RWPE2 (cell line): ENCODE measurements at regions not wholly inside any gene's neighbourhood (a gene's known extent, or its start where the extent isn't known, plus 50 kb on each side); places are given as distances from the start of the nearest gene placed in this dataset.

ENCODE experiments used
- ATAC-seq: fragments of 200-7000 bp; cut with Tn5 transposase; 3 replicates; pipeline ENCODE4 v1.9.1; 2021; ENCODE audit warnings: low read depth
- DNase-seq: peaks from one replicate; pipeline ENCODE4 v3.0.0-alpha.2; 2020; ENCODE audit warnings: low spot score
- H3K27ac ChIP-seq: fragments of 450-650 bp; 2 replicates; pipeline ENCODE4 v1.5.1; 2017; ENCODE audit warnings: mild to moderate bottlenecking; ENCODE audit not compliant: poor library complexity, severe bottlenecking
- H3K27me3 ChIP-seq: fragments of 250-450 bp; sonication (Bioruptor Pico); 2 replicates; pipeline ENCODE4 v1.5.1; 2021; ENCODE audit warnings: mild to moderate bottlenecking, moderate library complexity; ENCODE audit not compliant: insufficient read depth, poor library complexity, severe bottlenecking
- H3K36me3 ChIP-seq: fragments of 250-450 bp; sonication (Bioruptor Pico); 2 replicates; pipeline ENCODE4 v1.5.1; 2020; ENCODE audit warnings: low read depth, mild to moderate bottlenecking, moderate library complexity
- H3K4me1 ChIP-seq: fragments of 250-450 bp; sonication (Bioruptor Pico); 2 replicates; pipeline ENCODE4 v1.5.1; 2021; ENCODE audit warnings: mild to moderate bottlenecking, moderate library complexity; ENCODE audit not compliant: insufficient read depth, poor library complexity, severe bottlenecking
- H3K4me3 ChIP-seq: fragments of 250-450 bp; sonication (Bioruptor Pico); 2 replicates; pipeline ENCODE4 v1.5.1; 2021; ENCODE audit warnings: mild to moderate bottlenecking, moderate library complexity; ENCODE audit not compliant: severe bottlenecking
- H3K9me3 ChIP-seq: fragments of 250-450 bp; sonication (Bioruptor Pico); 2 replicates; pipeline ENCODE4 v1.5.1; 2021; ENCODE audit warnings: mild to moderate bottlenecking, moderate library complexity; ENCODE audit not compliant: severe bottlenecking
- TF ChIP-seq, protein P1 (sequence below): fragments of 450-650 bp; IDR thresholded peaks from one replicate; pipeline ENCODE4 v1.5.1; 2017; ENCODE audit warnings: mild to moderate bottlenecking, moderate library complexity; ENCODE audit not compliant: poor library complexity, severe bottlenecking

DNA sequence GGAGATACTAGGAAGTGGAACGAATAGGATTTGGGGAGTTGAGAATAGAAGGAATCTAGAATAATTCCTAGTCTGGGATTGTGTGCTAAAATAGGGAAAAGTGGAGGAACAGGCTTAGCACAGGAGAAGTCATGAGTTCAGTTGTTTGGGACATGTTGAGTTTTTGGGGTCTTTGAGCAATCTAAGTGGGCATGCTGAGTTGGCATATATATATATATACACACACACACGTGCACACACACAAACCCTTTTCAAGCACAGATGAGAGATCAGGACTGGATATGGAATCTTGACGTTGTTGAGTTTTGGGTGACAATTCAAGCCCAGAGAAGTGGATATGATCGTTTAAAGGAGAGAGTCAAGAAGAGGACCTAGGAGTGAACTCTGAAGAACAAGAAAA, 168.2 kb upstream of the CHST9 start:
- DNase-seq, result no peak
- Histone ChIP-seq H3K9me3 (no peaks in the 10 kb centered on the region), H3K4me1 (no peaks in the 10 kb centered on the region), H3K36me3 (no peaks in the 10 kb centered on the region), H3K27me3 (peaks cover 14% of the 10 kb centered on the region), H3K27ac (no peak overlapping the region), H3K4me3 (no peak overlapping the region)
- TF ChIP-seq, protein P1, sequence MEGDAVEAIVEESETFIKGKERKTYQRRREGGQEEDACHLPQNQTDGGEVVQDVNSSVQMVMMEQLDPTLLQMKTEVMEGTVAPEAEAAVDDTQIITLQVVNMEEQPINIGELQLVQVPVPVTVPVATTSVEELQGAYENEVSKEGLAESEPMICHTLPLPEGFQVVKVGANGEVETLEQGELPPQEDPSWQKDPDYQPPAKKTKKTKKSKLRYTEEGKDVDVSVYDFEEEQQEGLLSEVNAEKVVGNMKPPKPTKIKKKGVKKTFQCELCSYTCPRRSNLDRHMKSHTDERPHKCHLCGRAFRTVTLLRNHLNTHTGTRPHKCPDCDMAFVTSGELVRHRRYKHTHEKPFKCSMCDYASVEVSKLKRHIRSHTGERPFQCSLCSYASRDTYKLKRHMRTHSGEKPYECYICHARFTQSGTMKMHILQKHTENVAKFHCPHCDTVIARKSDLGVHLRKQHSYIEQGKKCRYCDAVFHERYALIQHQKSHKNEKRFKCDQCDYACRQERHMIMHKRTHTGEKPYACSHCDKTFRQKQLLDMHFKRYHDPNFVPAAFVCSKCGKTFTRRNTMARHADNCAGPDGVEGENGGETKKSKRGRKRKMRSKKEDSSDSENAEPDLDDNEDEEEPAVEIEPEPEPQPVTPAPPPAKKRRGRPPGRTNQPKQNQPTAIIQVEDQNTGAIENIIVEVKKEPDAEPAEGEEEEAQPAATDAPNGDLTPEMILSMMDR, result no peak
- ATAC-seq, result no peak

DNA sequence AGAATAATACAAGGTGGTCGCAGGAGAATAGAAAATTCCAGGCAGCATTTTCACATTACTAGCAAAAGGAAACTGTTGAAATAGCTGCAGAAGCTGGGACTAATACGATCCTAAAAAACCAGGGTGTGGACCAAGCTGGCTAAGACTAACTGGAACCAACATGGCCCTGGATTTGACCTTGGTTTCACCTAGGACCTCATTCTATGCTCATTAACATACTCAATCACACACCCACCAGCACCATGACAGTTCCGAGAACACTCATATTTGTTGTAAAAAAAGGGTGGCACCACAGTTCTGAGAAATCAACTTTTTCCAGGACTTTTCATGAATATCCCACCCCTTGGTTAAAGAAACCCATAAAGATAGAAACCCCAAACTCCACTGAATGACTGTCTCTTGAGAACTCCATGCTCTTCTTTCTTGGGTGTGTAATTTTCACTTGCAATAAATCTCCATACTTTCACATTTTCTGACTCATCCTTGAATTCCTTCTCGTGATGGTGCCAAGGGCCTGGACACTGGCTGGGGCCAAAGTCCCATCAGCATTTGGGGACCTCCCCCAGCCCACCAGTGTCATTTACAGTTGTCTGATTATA, 164.3 kb upstream of the CHST9 start:
- no peak overlapping the region for H3K27ac ChIP-seq
- TF ChIP-seq, protein P1, result no peak
- H3K9me3 ChIP-seq, result no peaks in the 10 kb centered on the region
- ATAC-seq, result no peak
- H3K27me3 ChIP-seq, result peaks cover 12% of the 10 kb centered on the region
- H3K36me3 ChIP-seq, result no peaks in the 10 kb centered on the region
- no peak for DNase-seq
- H3K4me1 ChIP-seq, result no peaks in the 10 kb centered on the region
- no peak overlapping the region for H3K4me3 ChIP-seq

DNA sequence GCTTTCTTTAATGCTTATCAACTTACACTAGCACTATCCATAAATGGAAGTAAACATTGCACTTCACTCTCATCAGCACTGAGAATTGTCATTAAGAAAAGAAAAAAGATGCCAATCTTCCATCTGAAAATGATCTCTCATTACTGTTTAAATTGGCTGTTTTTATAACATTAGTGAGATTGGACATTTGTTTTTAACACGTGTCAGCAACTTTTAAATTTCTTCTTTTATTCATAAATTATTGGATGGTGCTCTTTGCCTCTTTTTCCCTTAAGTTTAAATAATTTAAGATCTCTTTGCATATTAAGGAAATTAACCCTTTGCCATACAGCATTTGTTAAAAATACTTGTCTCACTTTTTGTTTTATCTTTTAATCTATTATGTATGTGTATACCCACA, 146.5 kb upstream of the CHST9 start:
- Histone ChIP-seq H3K4me3 (no peak overlapping the region), H3K36me3 (no peaks in the 10 kb centered on the region), H3K9me3 (peaks cover 2% of the 10 kb centered on the region), H3K27me3 (no peaks in the 10 kb centered on the region), H3K27ac (no peak overlapping the region), H3K4me1 (no peaks in the 10 kb centered on the region)
- TF ChIP-seq, protein P1, result no peak
- no peak for DNase-seq
- no peak for ATAC-seq

DNA sequence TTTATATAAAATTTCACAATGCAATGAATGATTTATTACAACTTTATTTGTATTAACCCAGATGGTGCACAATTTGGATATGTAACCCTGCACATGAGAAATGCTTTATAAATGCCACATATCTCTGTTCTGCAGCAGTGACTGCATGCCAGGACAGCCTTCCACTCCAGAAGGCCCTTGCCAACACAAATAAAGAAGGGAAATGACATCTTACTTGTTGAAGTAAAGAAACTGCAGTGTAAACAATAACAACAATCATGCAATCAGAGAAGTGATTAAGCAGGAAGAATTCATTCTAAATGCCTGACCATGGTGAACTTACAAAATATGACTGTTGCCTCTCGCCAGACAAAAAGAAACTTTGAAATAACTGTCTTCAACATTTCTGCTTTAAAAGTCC, 129.9 kb upstream of the CHST9 start:
- Histone ChIP-seq H3K4me1 (no peaks in the 10 kb centered on the region), H3K27me3 (no peaks in the 10 kb centered on the region), H3K9me3 (no peaks in the 10 kb centered on the region), H3K4me3 (no peak overlapping the region), H3K36me3 (no peaks in the 10 kb centered on the region), H3K27ac (no peak overlapping the region)
- no peak for DNase-seq
- TF ChIP-seq, protein P1, result no peak
- ATAC-seq, result no peak

DNA sequence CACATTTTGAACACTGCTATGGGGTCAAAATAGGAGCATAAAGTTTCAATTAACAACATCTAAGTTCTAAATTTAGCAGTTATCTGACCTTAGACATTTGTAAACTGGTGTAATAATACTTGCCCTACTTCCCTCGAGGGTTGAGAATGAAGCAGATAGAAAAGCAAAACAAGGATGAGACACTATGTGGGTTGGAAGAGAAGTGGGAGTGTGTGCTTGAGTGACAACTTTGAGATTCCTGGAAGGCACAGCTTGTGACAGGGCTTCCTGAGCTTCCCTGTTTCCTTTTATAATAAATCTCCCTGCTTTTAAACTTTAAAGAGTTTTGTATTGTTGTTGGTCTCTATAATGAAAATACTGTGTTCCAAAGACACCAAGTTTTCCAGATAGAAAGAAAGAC, 128.6 kb upstream of the CHST9 start:
- peaks cover 3% of the 10 kb centered on the region for H3K9me3 ChIP-seq
- H3K27me3 ChIP-seq, result no peaks in the 10 kb centered on the region
- no peak overlapping the region for H3K27ac ChIP-seq
- no peaks in the 10 kb centered on the region for H3K4me1 ChIP-seq
- no peak overlapping the region for H3K4me3 ChIP-seq
- ATAC-seq, result no peak
- TF ChIP-seq, protein P1, result no peak
- DNase-seq, result no peak
- H3K36me3 ChIP-seq, result no peaks in the 10 kb centered on the region
